DND-41 (cell line): ENCODE measurements at regions not wholly inside any gene's neighbourhood (a gene's known extent, or its start where the extent isn't known, plus 50 kb on each side); places are given as distances from the start of the nearest gene placed in this dataset.
A peak's percentile ranks its signal among the peaks of the same experiment; 100 is the strongest.

Experiments used
- ATAC-seq: fragments of 200-7000 bp; cut with Tn5 transposase; 3 replicates; pipeline ENCODE4 v1.9.1; 2021; ENCODE audit warnings: low read depth; ENCODE audit not compliant: insufficient read depth
- DNase-seq: peaks from one replicate; pipeline ENCODE4 v3.0.0-alpha.2; 2020
- H2AFZ ChIP-seq: 2 replicates; pipeline ENCODE4 v1.6.0; 2012; ENCODE audit warnings: low read depth, low read length
- H3K27ac ChIP-seq: 2 replicates; pipeline ENCODE4 v1.5.1; 2012; ENCODE audit warnings: low read length, inconsistent platforms
- H3K27me3 ChIP-seq: fragments of 200-600 bp; sonication (generic); 2 replicates; pipeline ENCODE4 v1.6.0; 2012; ENCODE audit warnings: low read length, mild to moderate bottlenecking, inconsistent platforms; ENCODE audit not compliant: insufficient read depth, poor library complexity
- H3K36me3 ChIP-seq: 2 replicates; pipeline ENCODE4 v1.5.1; 2012; ENCODE audit warnings: low read length, inconsistent platforms; ENCODE audit not compliant: insufficient read depth
- H3K4me1 ChIP-seq: 2 replicates; pipeline ENCODE4 v1.5.1; 2012; ENCODE audit warnings: mild to moderate bottlenecking, low read length; ENCODE audit not compliant: insufficient read depth
- H3K4me2 ChIP-seq: 2 replicates; pipeline ENCODE4 v1.6.0; 2012; ENCODE audit warnings: mild to moderate bottlenecking, moderate library complexity, low read length, inconsistent platforms; ENCODE audit not compliant: insufficient read depth
- H3K4me3 ChIP-seq, 2 experiments: fragments of 200-600 bp in 1 of 2; shearing (Covaris generic) in 1 of 2; 2 replicates each; pipeline ENCODE4 v1.5.1; 2012 to 2016; ENCODE audit warnings: inconsistent platforms in 2 of 2, low read length in 2 of 2, mild to moderate bottlenecking in 2 of 2, low read depth in 1 of 2, moderate library complexity in 1 of 2
- H3K79me2 ChIP-seq: 2 replicates; pipeline ENCODE4 v1.6.0; 2012; ENCODE audit warnings: low read length, inconsistent platforms; ENCODE audit not compliant: insufficient read depth
- H3K9ac ChIP-seq: 2 replicates; pipeline ENCODE4 v1.6.0; 2012; ENCODE audit warnings: low read depth, mild to moderate bottlenecking, inconsistent platforms, low read length, moderate library complexity
- H3K9me3 ChIP-seq: 2 replicates; pipeline ENCODE4 v1.5.1; 2012; ENCODE audit warnings: low read length, moderate library complexity, mild to moderate bottlenecking, inconsistent platforms; ENCODE audit not compliant: insufficient read depth, severe bottlenecking
- H4K20me1 ChIP-seq: 2 replicates; pipeline ENCODE4 v1.6.0; 2012; ENCODE audit warnings: low read length; ENCODE audit not compliant: insufficient read depth
- EZH2 ChIP-seq: IDR thresholded peaks from 3 replicates; pipeline ENCODE4 v1.6.1; 2012; ENCODE audit warnings: borderline replicate concordance, low read depth, mild to moderate bottlenecking, moderate library complexity, low read length, inconsistent platforms; ENCODE audit not compliant: severe bottlenecking
- TF ChIP-seq, protein P1 (sequence below): IDR thresholded peaks from 2 replicates; pipeline ENCODE4 v1.5.1; 2012; ENCODE audit warnings: borderline replicate concordance, low read length, moderate library complexity, mild to moderate bottlenecking; ENCODE audit not compliant: poor library complexity, severe bottlenecking; ENCODE audit errors: extremely low read depth

DNA sequence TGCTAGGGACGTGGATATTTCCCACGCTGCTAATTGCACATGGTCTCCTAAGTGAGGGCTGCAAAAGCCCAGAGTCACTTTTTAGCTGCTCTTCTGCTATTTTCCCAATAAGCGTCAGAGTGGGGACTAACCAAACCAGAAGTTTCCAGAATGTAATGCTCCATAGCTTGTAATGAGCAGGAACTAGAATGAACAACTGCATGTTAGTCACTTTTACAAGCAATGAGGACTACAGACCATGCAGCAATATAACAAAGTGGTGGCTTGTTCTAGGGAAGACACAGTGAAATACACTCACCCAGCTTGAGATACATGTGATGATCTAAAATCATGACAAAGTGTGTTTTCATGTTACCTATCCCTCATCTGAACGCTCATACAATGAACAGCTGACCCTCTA lies 314.1 kb upstream of the SGK1 start:
- Histone ChIP-seq H3K27ac (no peak overlapping the region), H3K4me2 (peak overlapping the region; percentile 51), H4K20me1 (peaks cover 5% of the 10 kb centered on the region; the same call in 1 of the 2 replicates), H3K9ac (no peak overlapping the region), H3K27me3 (peaks cover 15% of the 10 kb centered on the region), H3K9me3 (no peaks in the 10 kb centered on the region), H3K4me3 (no peak overlapping the region), H3K4me1 (peaks cover 22% of the 10 kb centered on the region), H3K36me3 (no peaks in the 10 kb centered on the region), H3K79me2 (no peaks in the 10 kb centered on the region), H2AFZ (no peak overlapping the region)
- no peak for TF ChIP-seq EZH2
- TF ChIP-seq, protein P1, sequence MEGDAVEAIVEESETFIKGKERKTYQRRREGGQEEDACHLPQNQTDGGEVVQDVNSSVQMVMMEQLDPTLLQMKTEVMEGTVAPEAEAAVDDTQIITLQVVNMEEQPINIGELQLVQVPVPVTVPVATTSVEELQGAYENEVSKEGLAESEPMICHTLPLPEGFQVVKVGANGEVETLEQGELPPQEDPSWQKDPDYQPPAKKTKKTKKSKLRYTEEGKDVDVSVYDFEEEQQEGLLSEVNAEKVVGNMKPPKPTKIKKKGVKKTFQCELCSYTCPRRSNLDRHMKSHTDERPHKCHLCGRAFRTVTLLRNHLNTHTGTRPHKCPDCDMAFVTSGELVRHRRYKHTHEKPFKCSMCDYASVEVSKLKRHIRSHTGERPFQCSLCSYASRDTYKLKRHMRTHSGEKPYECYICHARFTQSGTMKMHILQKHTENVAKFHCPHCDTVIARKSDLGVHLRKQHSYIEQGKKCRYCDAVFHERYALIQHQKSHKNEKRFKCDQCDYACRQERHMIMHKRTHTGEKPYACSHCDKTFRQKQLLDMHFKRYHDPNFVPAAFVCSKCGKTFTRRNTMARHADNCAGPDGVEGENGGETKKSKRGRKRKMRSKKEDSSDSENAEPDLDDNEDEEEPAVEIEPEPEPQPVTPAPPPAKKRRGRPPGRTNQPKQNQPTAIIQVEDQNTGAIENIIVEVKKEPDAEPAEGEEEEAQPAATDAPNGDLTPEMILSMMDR = no peak
- ATAC-seq = no peak
- DNase-seq = no peak

- Histone ChIP-seq H3K9me3 (no peaks in the 10 kb centered on the region), H3K79me2 (no peaks in the 10 kb centered on the region), H3K36me3 (no peaks in the 10 kb centered on the region), H3K9ac (no peak overlapping the region), H3K4me3 (no peak overlapping the region), H3K27ac (no peak overlapping the region), H2AFZ (no peak overlapping the region), H4K20me1 (peaks cover 5% of the 10 kb centered on the region; the same call in 1 of the 2 replicates), H3K27me3 (peaks cover 17% of the 10 kb centered on the region), H3K4me1 (peaks cover 22% of the 10 kb centered on the region), H3K4me2 (no peak overlapping the region)
- DNase-seq (no peak), ATAC-seq (no peak)
- TF ChIP-seq, protein P1 = no peak
- TF ChIP-seq EZH2 = no peak
Observed at GRCh38 chr6:134631398-134631924, 313.5 kb upstream of the SGK1 start.

- no peaks in the 10 kb centered on the region for H3K36me3 ChIP-seq
- peaks cover 5% of the 10 kb centered on the region; the same call in 1 of the 2 replicates for H4K20me1 ChIP-seq
- H3K27me3 ChIP-seq = peaks cover 19% of the 10 kb centered on the region
- DNase-seq (no peak), ATAC-seq (no peak)
- H3K27ac ChIP-seq = no peak overlapping the region
- no peak overlapping the region for H2AFZ ChIP-seq
- no peak overlapping the region for H3K9ac ChIP-seq
- no peaks in the 10 kb centered on the region for H3K9me3 ChIP-seq
- no peak overlapping the region for H3K4me2 ChIP-seq
- no peaks in the 10 kb centered on the region for H3K79me2 ChIP-seq
- no peak overlapping the region for H3K4me3 ChIP-seq
- H3K4me1 ChIP-seq = peaks cover 22% of the 10 kb centered on the region
- no peak for TF ChIP-seq EZH2
- TF ChIP-seq, protein P1 = no peak
Observed at GRCh38 chr6:134630508-134631121, 312.7 kb upstream of the SGK1 start.
